K562 (cell line): ENCODE measurements at regions not wholly inside any gene's neighbourhood (a gene's known extent, or its start where the extent isn't known, plus 50 kb on each side); places are given as distances from the start of the nearest gene placed in this dataset.

Experiments
- ATAC-seq: fragments of 200-7000 bp; cut with Tn5 transposase; 3 replicates; pipeline ENCODE4 v1.9.1; 2020; ENCODE audit warnings: moderate library complexity
- BruUV-seq: library from RNA; stranded (reverse); fragments of 400-500 nt; replicated peaks from 2 replicates; lab custom pipeline; 2021; lab: Mats Ljungman, UMichigan
- CTCF ChIA-PET: fragments of 300-600 bp; formaldehyde crosslinking; extraction: SDS; loops from one replicate; lab custom pipeline; 2021; ENCODE audit warnings: low intra/inter-chr PET ratio; lab: Yijun Ruan, JAX
- POLR2A ChIA-PET: fragments of 300-600, 350-650 bp; sonication (Branson Sonifier 250); formaldehyde crosslinking; extraction: SDS; loops from one replicate; lab custom pipeline; 2021; ENCODE audit warnings: antibody characterized with exemption, inconsistent platforms; lab: Yijun Ruan, JAX
- DNase-seq, 4 experiments: peaks; one replicate each; pipeline versions ENCODE4 v3.0.0 to v3.0.0-alpha.2; 2011 to 2018; ENCODE audit warnings: low spot score in 3 of 4, mixed read lengths in 3 of 4; ENCODE audit errors: extremely low read depth in 1 of 4
- FAIRE-seq: peaks from 2 replicates; lab custom pipeline; 2011; peaks lifted over from hg19 to GRCh38; lab: Jason Lieb, UNC
- H2AFZ ChIP-seq: 2 replicates; pipeline ENCODE4 v1.6.0; 2011; ENCODE audit warnings: low read depth, low read length, control low read depth, inconsistent platforms
- H3K27ac ChIP-seq: fragments of 200-600 bp; 3 replicates; pipeline ENCODE4 v1.8.0; 2011; ENCODE audit warnings: low read depth, mild to moderate bottlenecking, control low read depth, inconsistent platforms, low read length, moderate library complexity, mixed read lengths; ENCODE audit errors: extremely low read depth
- H3K27me3 ChIP-seq, 2 experiments: fragments of 300-600 bp in 1 of 2; 2 replicates in 1 of 2; 3 replicates in 1 of 2; pipeline versions ENCODE4 v1.6.0 to v1.8.0; 2011; ENCODE audit warnings: inconsistent platforms in 2 of 2, low read length in 2 of 2, mild to moderate bottlenecking in 1 of 2, mixed read lengths in 1 of 2, moderate library complexity in 1 of 2; ENCODE audit not compliant: control insufficient read depth in 2 of 2, insufficient read depth in 2 of 2
- H3K36me3 ChIP-seq: fragments of 300-600 bp; 3 replicates; pipeline ENCODE4 v1.8.0; 2011; ENCODE audit warnings: mild to moderate bottlenecking, low read length, inconsistent platforms; ENCODE audit not compliant: control insufficient read depth, insufficient read depth
- H3K4me1 ChIP-seq, 2 experiments: fragments of 200-600 bp in 1 of 2; replicated peaks in 1 of 2; 2 replicates in 1 of 2; 3 replicates in 1 of 2; pipeline versions ENCODE4 v1.5.1 to v1.8.0; 2011; ENCODE audit warnings: inconsistent platforms in 2 of 2, low read length in 2 of 2, mild to moderate bottlenecking in 1 of 2, mixed read lengths in 1 of 2, moderate library complexity in 1 of 2; ENCODE audit not compliant: control insufficient read depth in 2 of 2, insufficient read depth in 2 of 2
- H3K4me2 ChIP-seq: 2 replicates; pipeline ENCODE4 v1.6.1; 2011; ENCODE audit warnings: low read length, control low read depth, inconsistent platforms, mixed read lengths; ENCODE audit not compliant: insufficient read depth
- H3K4me3 ChIP-seq: fragments of 200-600 bp; sonication (generic), shearing (Covaris generic); 2 replicates; pipeline ENCODE4 v1.5.1; 2016; ENCODE audit warnings: control low read depth, inconsistent platforms
- H3K79me2 ChIP-seq: fragments of 200-600 bp; 3 replicates; pipeline ENCODE4 v1.8.0; 2011; ENCODE audit warnings: low read length, inconsistent platforms; ENCODE audit not compliant: control insufficient read depth, insufficient read depth
- H3K9ac ChIP-seq, 2 experiments: 2 replicates each; pipeline versions ENCODE4 v1.6.0 to v1.6.1; 2011; ENCODE audit warnings: low read depth in 2 of 2, low read length in 2 of 2, control low read depth in 1 of 2, inconsistent platforms in 1 of 2, mild to moderate bottlenecking in 1 of 2, mixed read lengths in 1 of 2; ENCODE audit not compliant: insufficient read depth in 1 of 2
- H3K9me1 ChIP-seq: one replicate; pipeline ENCODE4 v1.6.0; 2011; ENCODE audit warnings: inconsistent platforms, mild to moderate bottlenecking, low read length, moderate library complexity; ENCODE audit not compliant: control insufficient read depth, insufficient read depth
- H3K9me3 ChIP-seq: replicated peaks from 2 replicates; pipeline ENCODE4 v1.5.1; 2011; ENCODE audit warnings: low read depth, low read length, inconsistent platforms; ENCODE audit not compliant: control insufficient read depth, insufficient read depth
- H4K20me1 ChIP-seq: replicated peaks from 2 replicates; pipeline ENCODE4 v1.6.1; 2011; ENCODE audit warnings: low read length, inconsistent platforms, mixed read lengths; ENCODE audit not compliant: control insufficient read depth, insufficient read depth
- C11orf30 ChIP-seq: fragments of 450-650 bp; IDR thresholded peaks from 2 replicates; pipeline ENCODE4 v1.6.1; 2016; ENCODE audit warnings: low read depth, mild to moderate bottlenecking
- FOXJ2 ChIP-seq: fragments of 200-800 bp; sonication (Bioruptor generic); IDR thresholded peaks from 2 replicates; pipeline ENCODE4 v1.6.1; 2016; ENCODE audit warnings: missing genetic modification characterization, missing compliant biosample characterization
- GATAD2B ChIP-seq: fragments of 450-650 bp; IDR thresholded peaks from 2 replicates; pipeline ENCODE4 v1.6.1; 2017; ENCODE audit warnings: mild to moderate bottlenecking, borderline replicate concordance
- MAFF ChIP-seq: IDR thresholded peaks from 2 replicates; pipeline ENCODE4 v1.6.1; 2012; ENCODE audit warnings: low read length, improper control_type of control experiment
- MAFG ChIP-seq: fragments of 450-650 bp; conservative IDR thresholded peaks from 2 replicates; pipeline ENCODE4 v1.6.1; 2016; ENCODE audit warnings: missing genetic modification characterization, missing compliant biosample characterization
- MAFK ChIP-seq: IDR thresholded peaks from 2 replicates; pipeline ENCODE4 v1.6.1; 2011; ENCODE audit warnings: low read length, improper control_type of control experiment
- MBD2 ChIP-seq: sonication (generic); IDR thresholded peaks from 2 replicates; pipeline ENCODE4 v1.6.1; 2016; ENCODE audit warnings: low read depth, borderline replicate concordance
- MIER1 ChIP-seq: fragments of 450-650 bp; IDR thresholded peaks from 2 replicates; pipeline ENCODE4 v1.6.1; 2016; ENCODE audit warnings: antibody characterized with exemption, mild to moderate bottlenecking, low read depth
- ZBTB7A ChIP-seq: IDR thresholded peaks from 2 replicates; pipeline ENCODE4 v1.6.1; 2011; ENCODE audit warnings: low read depth, mild to moderate bottlenecking, low read length, moderate library complexity, borderline replicate concordance; ENCODE audit not compliant: control insufficient read depth
- ZEB2 ChIP-seq: fragments of 450-650 bp; IDR thresholded peaks from 2 replicates; pipeline ENCODE4 v1.6.1; 2016
- ZNF316 ChIP-seq: fragments of 450-650 bp; IDR thresholded peaks from 2 replicates; pipeline ENCODE4 v1.6.1; 2016
- WGBS: fragments of 100-300 bp; shearing (Covaris generic); methylation state at CpG from one replicate; pipeline ENCODE4 v1.1.6; 2016; ENCODE audit warnings: low coverage, mixed read lengths; ENCODE audit not compliant: insufficient coverage; ENCODE audit errors: missing lambda C conversion rate; 5-methylcytosine and 5-hydroxymethylcytosine counted together
- in situ Hi-C: fragments of 300-500 bp; cut with MboI; formaldehyde crosslinking; loops from 4 replicates; pipeline ENCODE4 v1.15.0; 2018; ENCODE audit warnings: inconsistent platforms, mixed read lengths
- intact Hi-C: fragments of 100-400 bp; cut with micrococcal nuclease; formaldehyde crosslinking; loops from 2 replicates; pipeline ENCODE4 v1.14.2; 2022

DNA sequence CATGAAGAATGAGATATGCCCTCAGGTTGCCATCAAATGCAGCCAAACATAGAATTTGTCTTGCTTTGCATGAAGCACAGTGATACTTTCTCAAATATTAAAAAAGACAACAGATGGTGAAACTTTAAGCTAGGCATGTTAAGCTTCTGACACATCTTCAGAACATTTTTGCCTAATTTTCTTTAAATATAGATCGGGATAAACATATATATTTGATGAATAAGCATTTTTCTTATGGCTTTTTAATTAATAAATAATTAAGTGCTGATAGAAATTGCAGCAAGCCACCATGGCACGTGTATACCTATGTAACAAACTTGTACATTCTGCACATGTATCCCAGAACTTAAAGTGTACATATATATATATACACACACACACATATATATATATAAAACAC, 831.2 kb upstream of the PCDH10 start:
- Histone ChIP-seq H3K9ac (no peak overlapping the region), H4K20me1 (no peaks in the 10 kb centered on the region), H3K4me2 (no peak overlapping the region), H3K27ac (no peak overlapping the region), H3K9me1 (no peaks in the 10 kb centered on the region), H3K9me3 (no peaks in the 10 kb centered on the region), H3K27me3 (no peaks in the 10 kb centered on the region)
- ChIA-PET POLR2A (no interaction called here), CTCF (no interaction called here)
- intact Hi-C loops = no loop called here
- ATAC-seq = no peak
- TF ChIP-seq C11orf30 = peak; percentile 41; the same call in 1 of the 2 replicates
- TF ChIP-seq MAFG = peak; percentile 52; the same call in 1 of the 2 replicates
- no peak for TF ChIP-seq ZBTB7A
- peak; percentile 20; the same call in 1 of the 2 replicates for TF ChIP-seq MAFK
- no peak for TF ChIP-seq ZEB2
- TF ChIP-seq MAFF = peak; percentile 57
- TF ChIP-seq MBD2 = no peak
- TF ChIP-seq MIER1 = no peak
- TF ChIP-seq FOXJ2 = no peak
- peak; percentile 56 for TF ChIP-seq ZNF316
- TF ChIP-seq GATAD2B = no peak
- TF ChIP-seq, all 486 proteins: peak for 5
- FAIRE-seq (no peak), DNase-seq (no peak)
- H2AFZ ChIP-seq = no peak overlapping the region
- in situ Hi-C loops = no loop called here
- 0% methylated on average over 2 of the region's 2 CpGs for WGBS
- no peaks in the 10 kb centered on the region for H3K36me3 ChIP-seq
- no peak overlapping the region for H3K4me3 ChIP-seq
- no peaks in the 10 kb centered on the region for H3K79me2 ChIP-seq
- no peaks in the 10 kb centered on the region for H3K4me1 ChIP-seq
- no TSS peak for BruUV-seq
